SK-N-MC (cell line): ENCODE measurements at regions not wholly inside any gene's neighbourhood (a gene's known extent, or its start where the extent isn't known, plus 50 kb on each side); places are given as distances from the start of the nearest gene placed in this dataset.

Experiments
- EZH2 ChIP-seq: fragments of 200-600 bp; sonication (generic); IDR thresholded peaks from one replicate; pipeline ENCODE4 v1.6.1; 2017; ENCODE audit warnings: antibody characterized with exemption
- FOXP2 ChIP-seq: optimal IDR thresholded peaks from 2 replicates; pipeline ENCODE3; 2011; ENCODE audit warnings: mild to moderate bottlenecking, moderate library complexity; ENCODE audit not compliant: insufficient read depth; ENCODE audit errors: extremely low read length, control extremely low read depth

DNA sequence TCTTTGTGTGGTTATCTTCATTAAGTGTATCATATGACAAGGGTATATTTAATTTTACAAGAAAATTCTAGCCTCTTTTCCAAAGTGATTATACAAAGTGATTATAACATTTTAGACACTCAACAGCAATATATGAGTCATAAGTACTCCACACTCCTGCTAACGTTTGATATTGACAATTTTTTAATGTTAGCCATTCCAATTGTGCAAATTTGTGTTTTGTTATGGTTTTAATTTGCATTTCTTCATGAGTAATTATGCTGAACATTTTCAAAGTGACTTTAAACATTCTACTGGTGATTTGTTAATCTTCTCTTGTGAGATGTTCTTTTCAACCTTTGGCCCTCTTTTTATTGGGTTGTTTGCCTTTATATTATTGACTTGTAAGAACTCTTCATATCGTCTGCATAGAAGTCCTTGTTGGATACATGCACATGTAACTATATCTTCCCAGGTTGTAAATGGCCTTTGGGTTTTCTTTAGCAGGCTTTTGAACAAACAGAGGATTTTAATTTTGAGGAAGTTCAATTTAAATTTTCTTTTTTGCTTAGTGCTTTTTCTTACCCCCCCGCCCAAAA lies 771.6 kb upstream of the ZNF608 start:
- TF ChIP-seq EZH2 (no peak), FOXP2 (no peak)
